ENCODE measurements at regions not wholly inside any gene's neighbourhood (a gene's known extent, or its start where the extent isn't known, plus 50 kb on each side); places are given as distances from the start of the nearest gene placed in this dataset.
"Not testable (repeated sequence)": the region's sequence is repeated elsewhere in the genome, so short reads cannot be mapped to it uniquely, and the experiment has no call there.

GRCh38 chr1:213538251-213538650, 449.5 kb upstream of the PROX1 start:
- DNase-seq = no peak

GRCh38 chr1:213539464-213539863, 448.3 kb upstream of the PROX1 start:
- no peak for DNase-seq

- no peak for DNase-seq
These were observed 446.1 kb upstream of the PROX1 start for GRCh38 chr1:213541641-213542040.

- DNase-seq = not testable (repeated sequence)
These were observed 442.6 kb upstream of the PROX1 start for GRCh38 chr1:213545181-213545580.

- no peak for DNase-seq
These were observed 437.8 kb upstream of the PROX1 start for GRCh38 chr1:213549982-213550381.

- DNase-seq = no peak
These were observed 437.0 kb upstream of the PROX1 start for GRCh38 chr1:213550804-213551203.

- no peak for DNase-seq
These were observed 435.7 kb upstream of the PROX1 start for GRCh38 chr1:213552045-213552444.

- DNase-seq = no peak
These were observed 427.5 kb upstream of the PROX1 start for GRCh38 chr1:213560226-213560625.

GRCh38 chr1:213561870-213562269, 425.9 kb upstream of the PROX1 start:
- no peak for DNase-seq

GRCh38 chr1:213564215-213564659, 423.5 kb upstream of the PROX1 start:
- DNase-seq = no peak

GRCh38 chr1:213568929-213569815, 418.6 kb upstream of the PROX1 start:
- no peak for DNase-seq

GRCh38 chr1:213569816-213570150, 418.0 kb upstream of the PROX1 start:
- no peak for DNase-seq

GRCh38 chr1:213570487-213570886, 417.3 kb upstream of the PROX1 start:
- no peak for DNase-seq

- DNase-seq = no peak
These were observed 416.4 kb upstream of the PROX1 start for GRCh38 chr1:213571419-213571818.

- DNase-seq = no peak
These were observed 415.9 kb upstream of the PROX1 start for GRCh38 chr1:213571843-213572242.

GRCh38 chr1:213572912-213573647, 414.7 kb upstream of the PROX1 start:
- DNase-seq = no peak

GRCh38 chr1:213573648-213574009, 414.1 kb upstream of the PROX1 start:
- DNase-seq = no peak

- no peak for DNase-seq
These were observed 404.7 kb upstream of the PROX1 start for GRCh38 chr1:213582976-213583567.

GRCh38 chr1:213584272-213584671, 403.5 kb upstream of the PROX1 start:
- DNase-seq = no peak

- DNase-seq = no peak
These were observed 402.4 kb upstream of the PROX1 start for GRCh38 chr1:213585402-213585801.

- DNase-seq = no peak
These were observed 401.7 kb upstream of the PROX1 start for GRCh38 chr1:213585959-213586586.

GRCh38 chr1:213586587-213586972, 401.2 kb upstream of the PROX1 start:
- no peak for DNase-seq

GRCh38 chr1:213596729-213597128, 391.0 kb upstream of the PROX1 start:
- no peak for DNase-seq
